ENCODE measurements at regions not wholly inside any gene's neighbourhood (a gene's known extent, or its start where the extent isn't known, plus 50 kb on each side); places are given as distances from the start of the nearest gene placed in this dataset.

- Histone ChIP-seq H2AFZ (ENCODE audit: low read depth, low read length) (no peak overlapping the region), H3K27me3 (ENCODE audit: low read depth, low read length) (peaks cover 27% of the 10 kb centered on the region), H3K79me2 (ENCODE audit: low read length) (no peaks in the 10 kb centered on the region), H3K36me3 (replicated peaks; ENCODE audit: low read depth, low read length) (no peaks in the 10 kb centered on the region), H4K20me1 (ENCODE audit: insufficient read depth, low read length) (no peaks in the 10 kb centered on the region), H3K4me3 (ENCODE audit: low read length) (no peak overlapping the region), H3K4me1 (ENCODE audit: low read length) (no peaks in the 10 kb centered on the region), H3K9me3 (ENCODE audit: insufficient read depth, low read length) (no peaks in the 10 kb centered on the region), H3K27ac (ENCODE audit: low read length) (no peak overlapping the region), H3K9ac (ENCODE audit: low read length) (no peak overlapping the region), H3K4me2 (ENCODE audit: low read length) (no peak overlapping the region)
- TF ChIP-seq EZH2phosphoT487 (IDR thresholded peaks at IDR 0.05; ENCODE audit: low read depth) (no peak), CTCF (IDR thresholded peaks at IDR 0.05; ENCODE audit: low read depth, low read length) (no peak)
These were observed 286.4 kb downstream of the NXPE2 start for GRCh38 chr11:114964676-114965214.

GRCh38 chr11:114970927-114971645 is 292.8 kb downstream of the NXPE2 start:
- Histone ChIP-seq H4K20me1 (ENCODE audit: insufficient read depth, low read length) (no peaks in the 10 kb centered on the region), H3K27ac (ENCODE audit: low read length) (no peak overlapping the region), H3K27me3 (ENCODE audit: low read depth, low read length) (peaks cover 34% of the 10 kb centered on the region), H3K36me3 (replicated peaks; ENCODE audit: low read depth, low read length) (no peaks in the 10 kb centered on the region), H3K4me1 (ENCODE audit: low read length) (no peaks in the 10 kb centered on the region), H3K4me2 (ENCODE audit: low read length) (no peak overlapping the region), H3K79me2 (ENCODE audit: low read length) (no peaks in the 10 kb centered on the region), H2AFZ (ENCODE audit: low read depth, low read length) (no peak overlapping the region), H3K9ac (ENCODE audit: low read length) (no peak overlapping the region), H3K9me3 (ENCODE audit: insufficient read depth, low read length) (no peaks in the 10 kb centered on the region), H3K4me3 (ENCODE audit: low read length) (no peak overlapping the region)
- TF ChIP-seq CTCF (IDR thresholded peaks at IDR 0.05; ENCODE audit: low read depth, low read length) (no peak), EZH2phosphoT487 (IDR thresholded peaks at IDR 0.05; ENCODE audit: low read depth) (no peak)

GRCh38 chr11:114972105-114972504 is 293.8 kb downstream of the NXPE2 start:
- Histone ChIP-seq H3K4me2 (ENCODE audit: low read length) (no peak overlapping the region), H4K20me1 (ENCODE audit: insufficient read depth, low read length) (no peaks in the 10 kb centered on the region), H3K79me2 (ENCODE audit: low read length) (no peaks in the 10 kb centered on the region), H3K4me1 (ENCODE audit: low read length) (no peaks in the 10 kb centered on the region), H3K27ac (ENCODE audit: low read length) (no peak overlapping the region), H3K27me3 (ENCODE audit: low read depth, low read length) (peaks cover 30% of the 10 kb centered on the region), H3K36me3 (replicated peaks; ENCODE audit: low read depth, low read length) (no peaks in the 10 kb centered on the region), H2AFZ (ENCODE audit: low read depth, low read length) (no peak overlapping the region), H3K4me3 (ENCODE audit: low read length) (no peak overlapping the region), H3K9ac (ENCODE audit: low read length) (no peak overlapping the region), H3K9me3 (ENCODE audit: insufficient read depth, low read length) (no peaks in the 10 kb centered on the region)
- no peak for TF ChIP-seq CTCF (IDR thresholded peaks at IDR 0.05; ENCODE audit: low read depth, low read length)
- no peak for TF ChIP-seq EZH2phosphoT487 (IDR thresholded peaks at IDR 0.05; ENCODE audit: low read depth)

- no peak overlapping the region for H3K4me3 ChIP-seq (ENCODE audit: low read length)
- TF ChIP-seq EZH2phosphoT487 (IDR thresholded peaks at IDR 0.05; ENCODE audit: low read depth) (no peak), CTCF (IDR thresholded peaks at IDR 0.05; ENCODE audit: low read depth, low read length) (no peak)
- no peak overlapping the region for H3K4me2 ChIP-seq (ENCODE audit: low read length)
- no peaks in the 10 kb centered on the region for H3K4me1 ChIP-seq (ENCODE audit: low read length)
- no peak overlapping the region for H3K27ac ChIP-seq (ENCODE audit: low read length)
- H3K36me3 ChIP-seq (replicated peaks; ENCODE audit: low read depth, low read length) = no peaks in the 10 kb centered on the region
- H4K20me1 ChIP-seq (ENCODE audit: insufficient read depth, low read length) = no peaks in the 10 kb centered on the region
- no peaks in the 10 kb centered on the region for H3K79me2 ChIP-seq (ENCODE audit: low read length)
- no peak overlapping the region for H2AFZ ChIP-seq (ENCODE audit: low read depth, low read length)
- no peaks in the 10 kb centered on the region for H3K9me3 ChIP-seq (ENCODE audit: insufficient read depth, low read length)
- no peak overlapping the region for H3K9ac ChIP-seq (ENCODE audit: low read length)
- H3K27me3 ChIP-seq (ENCODE audit: low read depth, low read length) = peaks cover 22% of the 10 kb centered on the region
These were observed 299.3 kb downstream of the NXPE2 start for GRCh38 chr11:114977651-114978050.
